ENCODE measurements at regions not wholly inside any gene's neighbourhood (a gene's known extent, or its start where the extent isn't known, plus 50 kb on each side); places are given as distances from the start of the nearest gene placed in this dataset.
"Not testable (repeated sequence)": the region's sequence is repeated elsewhere in the genome, so short reads cannot be mapped to it uniquely, and the experiment has no call there.

DNA sequence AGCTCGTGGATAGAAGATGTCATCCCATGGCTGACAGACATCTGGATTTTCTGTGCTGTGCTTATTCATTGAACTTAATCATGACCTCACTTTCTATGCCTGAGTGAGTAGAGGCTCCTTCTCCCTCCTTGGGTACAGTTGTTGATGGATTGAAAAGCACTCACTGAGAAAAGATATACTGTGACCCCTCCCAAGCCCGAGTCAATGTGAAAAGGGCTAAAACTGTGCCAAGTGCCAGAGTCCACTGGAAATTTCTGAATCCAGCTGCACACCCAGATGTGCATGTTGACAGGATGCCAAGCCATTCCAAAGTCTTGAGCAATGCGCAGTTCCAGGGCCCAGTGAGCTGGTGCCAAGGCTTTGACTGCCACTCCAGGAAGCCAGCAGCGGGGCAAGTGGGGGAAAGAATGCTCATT, 473.0 kb downstream of the NTRK2 start:
- DNase-seq, result no peak

DNA sequence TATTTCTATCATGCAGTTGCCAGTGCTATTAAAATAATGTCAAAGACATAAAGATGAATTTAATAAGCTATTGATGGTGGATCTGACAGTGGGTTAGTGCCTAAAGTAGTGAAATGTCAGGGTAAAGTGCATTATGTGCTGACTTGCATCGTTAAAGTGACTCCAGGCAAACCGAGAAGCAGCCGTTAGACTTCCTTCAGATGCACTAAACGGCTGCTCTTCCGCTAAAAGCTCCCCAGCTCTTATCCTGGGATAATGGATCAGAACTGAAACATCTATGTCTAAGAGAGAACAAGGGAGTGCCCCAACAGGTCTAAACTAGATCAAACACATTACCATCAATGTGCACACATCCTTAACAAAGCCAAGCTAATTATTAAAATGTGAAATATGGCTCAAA, 468.2 kb downstream of the NTRK2 start:
- DNase-seq, result no peak

DNA sequence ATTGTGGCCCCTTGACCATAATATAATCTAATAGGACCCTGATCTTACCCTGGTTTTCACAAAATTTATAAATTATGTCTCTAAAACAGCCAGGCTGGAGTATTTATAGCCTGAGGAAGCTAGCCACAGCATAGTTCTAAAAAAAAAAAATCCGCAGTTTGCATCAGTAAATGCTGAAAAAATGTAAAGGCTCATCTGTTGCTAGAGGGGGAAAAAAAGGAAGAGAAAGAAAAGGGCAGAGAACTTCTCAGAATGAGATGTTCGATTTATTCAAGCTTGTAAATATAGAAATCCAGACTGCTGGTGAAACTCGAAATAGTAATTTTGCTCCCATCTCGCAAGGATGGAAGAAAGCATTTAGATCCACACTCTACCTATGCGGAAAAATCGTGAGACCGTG, 467.5 kb downstream of the NTRK2 start:
- DNase-seq, result no peak

GRCh38 chr9:85136507-85136906, 467.0 kb downstream of the NTRK2 start:
- DNase-seq, result no peak

DNA sequence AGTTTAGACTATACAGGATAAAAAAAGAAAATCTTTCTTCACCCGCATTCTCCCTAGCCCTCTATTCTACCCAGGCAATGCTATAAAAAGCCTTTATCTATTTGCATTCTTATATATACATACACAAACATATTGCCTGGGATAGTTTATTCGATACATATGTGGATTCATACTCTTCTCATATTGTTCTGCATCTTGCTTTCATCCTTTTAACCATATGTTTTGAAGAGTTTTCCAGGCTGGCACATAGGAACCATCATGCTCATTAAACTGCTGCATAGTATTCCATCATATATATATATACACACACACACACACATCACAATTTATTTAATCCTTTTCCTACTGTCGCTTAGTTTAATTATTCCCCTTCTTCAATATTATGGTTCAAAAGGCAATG, 461.2 kb downstream of the NTRK2 start:
- no peak for DNase-seq

DNA sequence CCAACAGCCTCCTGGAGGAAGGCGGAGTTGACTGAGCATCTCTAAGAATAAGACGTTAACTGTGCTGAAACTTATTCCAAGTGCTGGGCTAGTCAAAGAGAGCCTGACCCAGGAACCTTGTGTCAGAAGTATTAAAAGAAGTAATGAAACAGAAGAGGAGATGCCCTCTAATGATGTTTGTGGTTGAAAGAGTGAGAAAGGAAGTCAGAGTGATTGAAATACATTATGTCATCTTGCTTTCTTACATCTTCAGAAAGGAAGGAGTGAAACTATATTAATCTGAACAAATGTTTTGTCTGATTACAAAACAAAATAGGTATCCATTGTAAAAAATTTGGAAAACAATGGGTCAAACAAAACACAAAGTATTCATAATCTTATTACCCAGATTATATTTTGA, 460.7 kb downstream of the NTRK2 start:
- no peak for DNase-seq

DNA sequence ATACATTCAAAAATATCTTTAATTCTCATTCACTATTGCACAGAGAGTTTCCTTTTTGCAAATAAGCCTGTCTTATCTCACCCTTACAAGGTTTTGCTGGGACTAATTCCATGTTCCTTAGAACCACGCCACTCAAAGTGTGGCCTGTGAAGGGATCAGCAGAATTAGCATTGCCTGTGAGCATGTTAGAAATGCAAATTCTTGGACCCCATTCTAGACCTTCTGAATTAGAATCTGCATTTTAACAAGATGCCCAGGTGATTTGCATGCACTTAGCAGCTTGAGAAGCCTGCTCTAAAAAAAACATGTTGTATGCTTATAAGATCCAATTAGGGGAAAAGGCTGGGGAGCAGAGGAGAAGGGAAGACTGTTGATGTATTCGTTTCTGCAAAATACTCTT, 460.0 kb downstream of the NTRK2 start:
- no peak for DNase-seq

GRCh38 chr9:85118990-85119755, 449.6 kb downstream of the NTRK2 start:
- DNase-seq, result no peak

GRCh38 chr9:85117831-85118230, 448.3 kb downstream of the NTRK2 start:
- no peak for DNase-seq

DNA sequence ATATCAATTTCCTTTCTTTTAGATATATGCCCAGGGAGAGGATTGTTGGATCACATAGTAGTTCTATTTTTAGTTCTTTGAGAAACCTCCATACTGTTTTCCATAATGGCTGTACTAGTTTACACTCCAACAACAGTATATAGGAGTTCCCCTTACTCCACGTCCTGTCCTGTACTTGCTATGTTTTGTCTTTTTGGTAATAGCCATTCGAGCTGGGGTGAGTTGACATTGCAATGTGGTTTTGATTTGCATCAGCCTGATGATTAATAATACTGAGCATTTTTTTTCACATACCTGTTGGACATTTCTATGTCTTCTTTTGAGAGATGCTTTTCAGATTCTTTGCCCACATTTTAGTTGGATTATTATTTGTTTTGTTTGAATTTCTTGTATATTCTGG, 445.9 kb downstream of the NTRK2 start:
- DNase-seq, result no peak

GRCh38 chr9:85114799-85115198, 445.3 kb downstream of the NTRK2 start:
- DNase-seq, result no peak

GRCh38 chr9:85112933-85113418, 443.4 kb downstream of the NTRK2 start:
- no peak for DNase-seq

DNA sequence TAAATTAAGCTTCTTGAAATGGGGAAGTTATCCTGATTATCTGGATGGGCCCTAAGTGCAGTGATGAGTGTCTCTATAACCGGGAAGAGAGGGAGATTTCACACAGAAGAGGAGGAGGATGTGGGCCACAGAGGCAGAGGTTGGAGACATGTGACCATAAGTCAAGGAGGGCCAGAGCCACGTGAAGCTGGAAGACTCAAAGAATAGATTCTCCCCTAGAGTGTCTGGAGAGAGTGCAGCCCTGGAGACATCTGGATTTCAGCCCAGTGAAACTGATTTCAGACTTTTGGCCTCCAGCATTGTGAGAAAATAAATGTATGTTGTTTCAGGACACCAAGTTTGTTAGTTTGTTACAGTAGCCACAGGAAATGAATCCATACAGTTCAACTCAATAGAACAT, 442.9 kb downstream of the NTRK2 start:
- no peak for DNase-seq

DNA sequence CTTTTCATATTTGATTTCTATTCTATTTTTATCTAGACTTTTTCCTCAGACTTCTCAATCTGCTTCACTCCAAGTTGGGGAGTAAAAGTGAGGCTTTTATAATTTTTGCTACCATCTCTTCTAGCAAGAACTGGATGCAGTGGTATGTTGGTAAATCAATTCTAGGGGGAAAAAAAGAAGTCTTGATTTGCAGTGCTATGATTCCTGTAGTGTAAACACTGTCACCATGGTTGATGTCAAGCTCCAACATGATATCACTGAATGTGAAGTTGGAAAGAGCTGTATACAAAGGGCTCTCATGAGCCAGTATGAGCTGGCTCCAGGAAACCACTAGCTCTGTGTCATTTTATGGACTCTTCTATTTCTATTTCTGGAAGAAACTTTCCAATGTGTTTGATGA, 439.2 kb downstream of the NTRK2 start:
- DNase-seq, result no peak

GRCh38 chr9:85108229-85108628, 438.7 kb downstream of the NTRK2 start:
- no peak for DNase-seq

GRCh38 chr9:85089188-85089969, 419.9 kb downstream of the NTRK2 start:
- no peak for DNase-seq

DNA sequence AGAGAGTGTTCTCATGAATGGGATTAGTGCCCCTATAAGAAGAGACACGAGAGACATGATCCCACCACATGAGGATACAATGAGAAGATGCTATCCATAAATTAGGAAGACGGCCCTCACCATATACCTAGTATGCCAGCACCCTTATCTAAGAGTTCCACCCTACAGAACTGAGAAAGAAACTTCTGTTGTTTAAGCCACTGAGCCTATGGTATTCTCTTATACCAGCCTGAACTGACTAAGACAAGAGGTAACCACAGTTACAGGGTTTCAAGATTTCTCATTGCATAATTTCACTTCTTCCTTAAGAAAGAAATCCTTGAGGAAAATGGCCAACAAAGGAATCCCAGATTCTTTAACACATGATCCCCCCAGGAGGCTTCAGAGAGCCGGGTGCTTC, 412.4 kb downstream of the NTRK2 start:
- no peak for DNase-seq

GRCh38 chr9:85079349-85079748, 409.8 kb downstream of the NTRK2 start:
- no peak for DNase-seq

DNA sequence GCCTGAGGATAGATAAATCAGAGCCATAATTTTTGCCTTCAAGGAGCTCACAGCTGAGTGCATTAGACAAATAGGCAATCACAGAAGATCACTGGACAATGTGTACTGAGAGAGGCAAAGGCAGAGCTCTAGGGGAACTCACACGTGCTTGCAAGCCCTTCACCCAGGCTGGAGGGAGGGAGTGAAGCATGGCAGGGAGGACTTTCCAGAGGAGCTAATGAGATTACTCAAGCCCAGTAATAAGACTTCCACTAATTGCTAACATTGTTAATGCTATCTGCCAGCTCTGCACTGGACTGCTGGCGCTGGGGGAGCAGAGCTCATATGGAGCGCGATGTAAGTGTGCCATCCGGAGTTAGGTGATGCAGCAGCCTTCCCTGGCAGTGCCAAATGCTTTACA, 408.4 kb downstream of the NTRK2 start:
- DNase-seq, result no peak

DNA sequence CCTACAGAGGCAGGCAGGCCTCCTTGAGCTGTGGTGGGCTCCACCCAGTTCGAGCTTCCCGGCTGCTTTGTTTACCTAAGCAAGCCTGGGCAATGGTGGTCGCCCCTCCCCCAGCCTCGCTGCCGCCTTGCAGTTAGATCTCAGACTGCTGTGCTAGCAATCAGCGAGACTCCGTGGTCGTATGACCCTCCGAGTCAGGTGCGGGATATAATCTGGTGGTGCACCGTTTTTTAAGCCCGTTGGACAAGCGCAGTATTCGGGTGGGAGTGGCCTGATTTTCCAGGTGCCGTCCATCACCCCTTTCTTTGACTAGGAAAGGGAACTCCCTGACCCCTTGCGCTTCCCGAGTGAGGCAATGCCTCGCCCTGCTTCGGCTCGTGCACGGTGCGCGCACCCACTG, 407.6 kb downstream of the NTRK2 start:
- not testable (repeated sequence) for DNase-seq

Data from NCI-H226 (cell line).